CD14-positive monocyte (primary cell): ENCODE measurements at regions not wholly inside any gene's neighbourhood (a gene's known extent, or its start where the extent isn't known, plus 50 kb on each side); places are given as distances from the start of the nearest gene placed in this dataset.
"Not testable (repeated sequence)": the region's sequence is repeated elsewhere in the genome, so short reads cannot be mapped to it uniquely, and the experiment has no call there.

ENCODE experiments used
- DNase-seq, 3 donors: peaks; one replicate each; pipeline ENCODE4 v3.0.0-alpha.2; 2011 to 2022
- H2AFZ ChIP-seq: 2 replicates; pipeline ENCODE4 v1.6.0; 2012; ENCODE audit warnings: mild to moderate bottlenecking, low read depth, low read length, inconsistent platforms; ENCODE audit not compliant: insufficient read depth, poor library complexity, severe bottlenecking
- H3K27ac ChIP-seq, 2 donors: 1 replicate in 1 of 2; 2 replicates in 1 of 2; pipeline ENCODE4 v1.5.1; 2012 to 2013; ENCODE audit warnings: low read length in 2 of 2, control low read depth in 1 of 2, inconsistent platforms in 1 of 2, low read depth in 1 of 2, mild to moderate bottlenecking in 1 of 2
- H3K27me3 ChIP-seq, 2 donors: one replicate each; pipeline versions ENCODE4 v1.6.0 to v1.6.1; 2011 to 2013; ENCODE audit warnings: low read length in 2 of 2; ENCODE audit not compliant: control insufficient read depth in 2 of 2, insufficient read depth in 2 of 2
- H3K36me3 ChIP-seq, 2 donors: replicated peaks in 1 of 2; 1 replicate in 1 of 2; 2 replicates in 1 of 2; pipeline versions ENCODE4 v1.5.1 to v1.6.1; 2012 to 2013; ENCODE audit warnings: low read length in 2 of 2, control low read depth in 1 of 2, inconsistent platforms in 1 of 2, mild to moderate bottlenecking in 1 of 2; ENCODE audit not compliant: insufficient read depth in 2 of 2, control insufficient read depth in 1 of 2
- H3K4me1 ChIP-seq, 2 donors: 1 replicate in 1 of 2; 2 replicates in 1 of 2; pipeline versions ENCODE4 v1.5.1 to v1.6.1; 2012 to 2013; ENCODE audit warnings: low read length in 2 of 2, control low read depth in 1 of 2, inconsistent platforms in 1 of 2, mild to moderate bottlenecking in 1 of 2, moderate library complexity in 1 of 2; ENCODE audit not compliant: insufficient read depth in 2 of 2, control insufficient read depth in 1 of 2
- H3K4me2 ChIP-seq: replicated peaks from 2 replicates; pipeline ENCODE3; 2012; ENCODE audit warnings: low read length, moderate library complexity, mild to moderate bottlenecking; ENCODE audit not compliant: poor library complexity, severe bottlenecking; ENCODE audit errors: extremely low read depth
- H3K4me3 ChIP-seq, 3 experiments: fragments of 200-600 bp in 1 of 3; sonication (generic) in 1 of 3; replicated peaks in 1 of 3; 1 replicate in 2 of 3; 2 replicates in 1 of 3; pipeline ENCODE4 v1.5.1; 2011 to 2013; ENCODE audit warnings: low read length in 3 of 3, mild to moderate bottlenecking in 3 of 3, control low read depth in 2 of 3, low read depth in 2 of 3, inconsistent platforms in 1 of 3, moderate library complexity in 1 of 3
- H3K79me2 ChIP-seq: 2 replicates; pipeline ENCODE4 v1.6.0; 2012; ENCODE audit warnings: mild to moderate bottlenecking, control low read depth, inconsistent platforms, low read length, moderate library complexity; ENCODE audit not compliant: insufficient read depth
- H3K9ac ChIP-seq: 2 replicates; pipeline ENCODE4 v1.6.0; 2017; ENCODE audit warnings: low read length, mild to moderate bottlenecking; ENCODE audit not compliant: insufficient read depth, poor library complexity, severe bottlenecking
- H3K9me3 ChIP-seq, 2 donors: replicated peaks in 1 of 2; 1 replicate in 1 of 2; 2 replicates in 1 of 2; pipeline versions ENCODE4 v1.5.1 to v1.6.1; 2012 to 2013; ENCODE audit warnings: low read length in 2 of 2, control low read depth in 1 of 2; ENCODE audit not compliant: control insufficient read depth in 1 of 2, insufficient read depth in 1 of 2
- H4K20me1 ChIP-seq: 2 replicates; pipeline ENCODE4 v1.6.0; 2012; ENCODE audit warnings: mild to moderate bottlenecking, low read length, control low read depth, moderate library complexity; ENCODE audit not compliant: insufficient read depth
- H3K27ac Mint-ChIP-seq, 7 donors: one replicate each; pipeline ENCODE4 v1.8.0; 2020; ENCODE audit warnings: mild to moderate bottlenecking in 7 of 7, mixed read lengths in 7 of 7, moderate library complexity in 6 of 7, inconsistent platforms in 2 of 7
- H3K27me3 Mint-ChIP-seq, 3 donors: one replicate each; pipeline ENCODE4 v1.8.0; 2021 to 2022; ENCODE audit warnings: low read depth in 3 of 3, mild to moderate bottlenecking in 3 of 3, mixed read lengths in 3 of 3, moderate library complexity in 3 of 3, inconsistent platforms in 1 of 3
- H3K36me3 Mint-ChIP-seq, 2 donors: one replicate each; pipeline ENCODE4 v1.8.0; 2020; ENCODE audit warnings: mixed read lengths in 2 of 2, inconsistent platforms in 1 of 2, mild to moderate bottlenecking in 1 of 2
- H3K4me1 Mint-ChIP-seq: one replicate; pipeline ENCODE4 v1.8.0; 2020; ENCODE audit warnings: mild to moderate bottlenecking, mixed read lengths
- H3K4me3 Mint-ChIP-seq, 2 donors: one replicate each; pipeline ENCODE4 v1.8.0; 2020; ENCODE audit warnings: mild to moderate bottlenecking in 2 of 2, mixed read lengths in 2 of 2, moderate library complexity in 1 of 2
- H3K9me3 Mint-ChIP-seq, 7 donors: one replicate each; pipeline ENCODE4 v1.8.0; 2020 to 2022; ENCODE audit warnings: mixed read lengths in 7 of 7, mild to moderate bottlenecking in 6 of 7, moderate library complexity in 6 of 7, inconsistent platforms in 2 of 7
- CTCF ChIP-seq: fragments of 200-600 bp; IDR thresholded peaks from one replicate; pipeline ENCODE4 v1.8.0; 2022; ENCODE audit warnings: antibody characterized with exemption, mild to moderate bottlenecking
- WGBS: methylation state at CpG from one replicate; pipeline ENCODE4 v1.1.5; 2013; ENCODE audit warnings: missing lambda C conversion rate; ENCODE audit not compliant: insufficient coverage; 5-methylcytosine and 5-hydroxymethylcytosine counted together
- intact Hi-C, 2 donors: fragments of 100-400 bp; cut with micrococcal nuclease; formaldehyde crosslinking; loops; one replicate each; pipeline versions ENCODE4 v1.15.0 to v1.15.1; 2023

GRCh38 chr16:58792188-58792587 is 58.1 kb upstream of the GOT2 start:
- H2AFZ ChIP-seq, result no peak overlapping the region
- intact Hi-C loops, result no loop called here

DNA sequence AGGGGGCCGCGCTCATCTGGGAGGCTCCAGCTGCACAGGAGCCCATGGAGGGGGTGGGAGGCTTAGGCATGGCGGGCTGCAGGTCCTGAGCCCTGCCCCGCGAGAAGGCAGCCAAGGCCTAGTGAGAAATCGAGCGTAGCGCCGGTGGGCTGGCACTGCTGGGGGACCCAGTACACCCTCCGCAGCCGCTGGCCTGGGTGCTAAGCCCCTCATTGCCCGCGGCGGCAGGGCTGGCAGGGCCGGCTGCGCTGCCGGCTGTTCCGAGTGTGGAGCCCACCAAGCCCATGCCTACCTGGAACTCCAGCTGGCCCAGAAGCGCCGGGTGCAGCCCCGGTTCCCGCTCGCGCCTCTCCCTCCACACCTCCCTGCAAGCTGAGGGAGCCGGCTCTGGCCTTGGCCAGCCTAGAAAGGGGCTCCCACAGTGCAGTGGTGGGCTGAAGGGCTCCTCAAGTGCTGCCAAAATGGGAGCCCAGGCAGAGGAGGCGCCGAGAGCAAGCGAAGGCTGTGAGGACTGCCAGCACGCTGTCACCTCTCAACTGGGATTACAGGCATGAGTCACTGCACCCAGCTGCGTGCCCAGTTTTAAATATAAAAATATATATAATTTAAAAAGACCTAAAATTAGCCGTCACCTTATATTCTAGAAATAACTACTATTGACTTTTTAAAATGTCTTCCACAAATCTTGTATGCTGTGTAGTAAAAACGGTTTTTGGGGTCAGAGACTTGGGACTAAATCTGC is 56.9 kb upstream of the GOT2 start:
- intact Hi-C loops, H3K9me3 Mint-ChIP-seq, H3K27ac Mint-ChIP-seq, H3K27me3 ChIP-seq, H4K20me1 ChIP-seq, H3K4me3 ChIP-seq, DNase-seq, H3K79me2 ChIP-seq, H2AFZ ChIP-seq, H3K9me3 ChIP-seq, H3K4me2 ChIP-seq, H3K36me3 Mint-ChIP-seq, H3K27me3 Mint-ChIP-seq, H3K27ac ChIP-seq, H3K4me1 ChIP-seq, H3K36me3 ChIP-seq, H3K4me3 Mint-ChIP-seq, H3K9ac ChIP-seq, H3K4me1 Mint-ChIP-seq: not testable (repeated sequence)
- WGBS, result 96% methylated on average over 15 of the region's 32 CpGs

More at GRCh38 chr16:58792188-58792587, 58.1 kb upstream of the GOT2 start:
- H3K27ac ChIP-seq, result no peak overlapping the region
- H3K27me3 Mint-ChIP-seq, result peaks cover 0 to 5% (median 3%) of the 10 kb centered on the region in 3 donors
- H4K20me1 ChIP-seq, result no peaks in the 10 kb centered on the region
- H3K4me1 ChIP-seq, result peaks cover 0 to 4% of the 10 kb centered on the region in 2 donors
- no peak overlapping the region for H3K4me2 ChIP-seq
- H3K9me3 ChIP-seq, result no peaks in the 10 kb centered on the region
- no peak overlapping the region for H3K27ac Mint-ChIP-seq
- peaks cover 0 to 2% (median 0%) of the 10 kb centered on the region in 7 donors for H3K9me3 Mint-ChIP-seq
- H3K36me3 ChIP-seq, result no peaks in the 10 kb centered on the region
- no peaks in the 10 kb centered on the region for H3K27me3 ChIP-seq
- no peaks in the 10 kb centered on the region for H3K79me2 ChIP-seq
- no peak for DNase-seq
- H3K36me3 Mint-ChIP-seq, result no peaks in the 10 kb centered on the region
- H3K4me3 Mint-ChIP-seq, result no peak overlapping the region
- H3K4me1 Mint-ChIP-seq, result peaks cover 4% of the 10 kb centered on the region
- WGBS, result no CpG with 5 or more reads among the region's 2 CpGs
- no peak overlapping the region for H3K4me3 ChIP-seq
- no peak overlapping the region for H3K9ac ChIP-seq
- TF ChIP-seq CTCF, result no peak
